Left colon (tissue), 2 donors: ENCODE measurements at regions not wholly inside any gene's neighbourhood (a gene's known extent, or its start where the extent isn't known, plus 50 kb on each side); places are given as distances from the start of the nearest gene placed in this dataset.

Experiments
- ATAC-seq: fragments of 200-7000 bp; cut with Tn5 transposase; one replicate; pipeline ENCODE4 v1.9.1; 2020; ENCODE audit warnings: mild to moderate bottlenecking, moderate library complexity
- DNase-seq, 2 donors: peaks; one replicate each; pipeline ENCODE4 v3.0.0-alpha.2; 2020
- intact Hi-C, 2 donors: fragments of 100-400 bp; cut with DNase I in 1 of 2; cut with micrococcal nuclease in 1 of 2; formaldehyde crosslinking; loops; one replicate each; pipeline versions ENCODE4 v1.11.2 to v1.14.0; 2022; cut with DNase I, micrococcal nuclease
- donor health status: DM: no; HTN: no; CAD: no.
- donor health status: DM: yes; HTN: yes; CAD: no.

DNA sequence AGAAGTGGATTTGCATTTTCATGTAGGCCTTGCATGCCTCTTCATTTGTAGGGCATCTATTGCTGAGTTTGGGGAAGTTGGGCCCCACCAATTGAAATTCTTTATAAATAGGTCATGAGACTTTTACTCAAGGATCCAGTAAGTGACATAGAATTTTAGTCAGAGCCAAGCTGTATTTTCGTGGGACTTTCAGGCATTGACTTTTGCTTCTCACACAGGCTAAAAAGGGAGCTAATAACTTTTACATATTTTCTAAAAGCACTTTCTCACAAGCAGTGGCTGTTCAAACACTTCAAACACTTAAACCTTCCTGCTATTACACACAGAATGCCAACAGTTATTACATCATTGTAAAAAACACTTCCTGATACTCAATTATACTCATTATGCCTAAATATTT lies 260.5 kb downstream of the MSRB3 start:
- no peak for ATAC-seq
- intact Hi-C loops: no loop called here
- DNase-seq: no peak

DNA sequence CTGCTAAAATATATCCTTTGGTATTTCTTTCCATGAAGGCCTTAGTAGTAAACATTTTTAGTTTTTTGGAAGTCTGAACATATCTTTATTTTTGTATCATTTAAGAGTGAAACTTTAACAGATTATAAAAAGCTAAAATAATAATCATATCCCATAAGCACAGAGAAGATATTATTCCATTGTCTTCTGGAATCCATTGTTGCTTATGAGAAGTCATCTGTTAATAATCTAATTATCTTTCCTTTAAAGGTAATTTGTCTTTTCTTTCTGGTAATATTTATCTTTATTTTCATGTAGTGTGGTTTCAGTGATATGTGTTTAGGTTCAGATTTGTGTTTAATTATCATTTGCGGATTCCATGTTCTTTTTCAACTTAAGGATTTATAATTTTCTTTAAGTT lies 261.7 kb downstream of the MSRB3 start:
- intact Hi-C loops: no loop called here
- ATAC-seq (no peak), DNase-seq (no peak)

DNA sequence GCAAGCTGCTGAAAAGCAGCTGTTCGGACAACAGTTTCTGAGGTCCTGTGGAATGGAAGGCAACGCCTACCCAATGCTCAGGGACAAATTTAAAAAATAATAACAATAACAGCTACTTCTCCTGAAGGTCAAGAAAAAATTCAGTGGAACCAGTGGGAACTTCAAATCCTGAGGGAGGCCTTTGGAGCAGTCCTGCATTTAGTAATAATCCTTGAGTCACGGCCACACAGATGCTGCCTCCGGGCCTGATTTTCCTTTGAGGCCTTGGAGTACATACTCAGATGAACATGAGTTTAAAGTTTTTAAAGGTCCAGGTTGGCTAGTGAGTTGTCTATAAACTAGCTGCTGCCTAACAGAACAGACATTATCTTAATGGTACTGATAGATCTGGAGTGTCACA lies 268.0 kb downstream of the MSRB3 start:
- ATAC-seq (no peak), DNase-seq (no peak)
- intact Hi-C loops: no loop called here

DNA sequence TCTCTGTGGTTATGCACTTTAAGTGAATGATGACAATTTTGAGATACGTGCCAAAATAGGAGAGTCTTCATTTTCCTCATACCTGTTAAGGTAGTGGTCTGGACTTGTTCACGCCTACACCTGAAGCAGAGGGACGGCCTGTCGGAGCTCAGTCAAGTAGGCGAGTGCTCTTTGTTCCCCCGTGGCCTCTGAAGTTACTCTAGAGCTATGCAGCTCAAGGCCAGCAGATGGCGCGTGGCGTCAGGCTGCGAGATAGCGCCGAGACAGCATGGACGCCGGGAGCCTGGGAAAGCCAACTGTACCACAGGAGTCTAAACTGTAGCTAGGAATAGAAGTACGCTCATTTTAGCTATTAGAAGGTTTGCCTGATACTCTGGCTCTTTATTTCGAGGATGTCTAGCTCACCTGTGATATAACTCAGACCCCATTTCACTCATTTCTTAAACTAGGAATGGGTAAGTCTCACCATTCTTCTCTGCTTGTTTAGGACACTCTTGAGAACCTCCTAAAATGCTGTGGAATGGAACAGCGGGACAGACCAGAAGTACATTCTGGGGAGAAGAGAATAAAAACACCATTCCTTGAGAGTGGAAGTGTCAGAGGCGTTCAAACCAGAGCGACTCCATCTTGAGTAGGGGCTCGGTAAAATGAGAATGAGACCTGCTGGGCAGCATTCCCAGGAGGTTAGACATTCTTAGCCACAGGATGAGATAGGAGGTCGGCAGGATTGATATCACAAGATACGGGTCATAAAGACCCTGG lies 267.4 kb upstream of the HMGA2 start:
- intact Hi-C loops: loop anchor here in 1 of 2 donors (5.0 kb wide), 1 partner anchor 530 kb away; no protein-coding TSS in a partner anchor
- peak; percentile 100 for ATAC-seq

DNA sequence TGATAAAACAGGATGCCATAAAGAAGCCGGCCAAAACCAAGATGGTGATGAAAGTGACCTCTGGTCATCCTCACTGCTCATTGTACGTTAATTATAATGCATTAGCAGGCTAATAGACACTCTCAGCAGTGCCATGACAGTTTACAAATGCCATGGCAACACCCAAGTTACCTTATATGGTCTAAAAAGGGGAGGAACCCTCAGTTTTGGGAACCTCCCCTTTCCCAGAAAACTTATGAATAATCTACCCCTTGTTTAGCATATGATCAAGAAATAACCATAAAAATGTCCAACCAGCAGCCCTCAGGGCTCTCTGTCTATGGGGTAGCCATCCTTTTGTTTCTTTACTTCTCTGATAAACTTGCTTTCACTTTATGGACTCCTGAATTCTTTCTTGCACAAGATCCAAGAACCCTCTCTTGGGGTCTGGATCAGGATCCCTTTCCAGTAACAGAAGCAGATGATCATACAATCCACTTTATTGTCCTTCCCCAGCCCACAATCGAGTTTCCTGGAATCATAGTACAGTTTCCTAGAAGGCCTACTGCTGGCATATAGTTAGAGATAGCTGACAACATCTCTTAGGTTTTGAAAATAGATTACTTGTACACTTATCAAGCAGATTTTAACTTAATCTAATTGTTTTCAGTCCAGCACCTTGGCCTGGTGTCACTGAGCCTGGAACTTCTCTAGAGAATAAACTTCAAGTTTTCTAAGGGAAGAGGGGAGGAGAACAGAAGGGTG lies 266.7 kb upstream of the HMGA2 start:
- intact Hi-C loops: loop anchor here in 1 of 2 donors (5.0 kb wide), 1 partner anchor 530 kb away; no protein-coding TSS in a partner anchor
- no peak for DNase-seq
- no peak for ATAC-seq

More for the DNA sequence above, 267.4 kb upstream of the HMGA2 start:
- peak; percentile 59 to 85 for DNase-seq

DNA sequence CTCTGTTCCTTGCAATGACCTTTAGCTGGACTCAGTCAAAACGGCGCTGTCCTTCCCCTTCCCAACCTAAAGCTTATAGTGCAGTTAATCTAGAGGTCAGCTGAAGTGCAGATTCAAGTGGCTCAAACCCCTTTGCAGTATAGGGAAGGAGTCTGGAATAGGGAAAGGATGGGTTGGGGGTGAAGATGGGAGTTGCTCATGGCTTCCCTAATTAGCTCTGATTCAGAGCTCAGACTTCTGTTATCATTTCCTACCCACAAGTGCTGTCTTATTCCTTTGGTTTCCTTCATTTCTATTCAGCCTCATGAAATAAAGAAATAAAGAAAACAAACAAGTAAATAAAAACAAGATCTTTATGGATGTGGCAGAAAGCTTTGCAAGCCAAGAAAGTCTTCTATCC lies 264.0 kb upstream of the HMGA2 start:
- DNase-seq (no peak), ATAC-seq (no peak)
- intact Hi-C loops: no loop called here

DNA sequence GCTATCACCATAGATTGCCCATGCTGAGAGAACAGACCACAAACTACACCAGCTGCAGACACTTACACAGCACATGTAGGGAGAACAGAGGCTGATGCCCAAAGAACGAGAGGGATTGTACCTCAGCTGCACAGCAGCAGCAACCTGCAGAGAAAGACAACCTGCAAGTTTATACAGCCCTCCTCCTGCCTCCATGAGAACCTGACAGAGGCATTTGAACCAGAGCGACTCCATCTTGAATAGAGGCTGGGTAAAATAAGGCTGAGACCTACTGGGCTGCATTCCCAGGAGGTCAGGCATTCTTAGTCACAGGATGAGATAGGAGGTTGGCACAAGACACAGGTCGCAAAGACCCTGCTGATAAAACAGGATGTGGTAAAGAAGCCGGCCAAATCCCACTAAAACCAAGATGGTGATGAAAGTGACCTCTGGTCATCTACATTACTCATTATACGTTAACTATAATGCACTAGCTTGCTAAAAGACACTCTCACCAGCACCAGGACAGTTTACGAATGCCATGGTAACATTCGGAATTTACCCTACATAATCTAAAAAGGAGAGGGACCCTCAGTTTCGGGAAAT lies 262.4 kb upstream of the HMGA2 start:
- ATAC-seq: no peak
- intact Hi-C loops: no loop called here
- no peak for DNase-seq

DNA sequence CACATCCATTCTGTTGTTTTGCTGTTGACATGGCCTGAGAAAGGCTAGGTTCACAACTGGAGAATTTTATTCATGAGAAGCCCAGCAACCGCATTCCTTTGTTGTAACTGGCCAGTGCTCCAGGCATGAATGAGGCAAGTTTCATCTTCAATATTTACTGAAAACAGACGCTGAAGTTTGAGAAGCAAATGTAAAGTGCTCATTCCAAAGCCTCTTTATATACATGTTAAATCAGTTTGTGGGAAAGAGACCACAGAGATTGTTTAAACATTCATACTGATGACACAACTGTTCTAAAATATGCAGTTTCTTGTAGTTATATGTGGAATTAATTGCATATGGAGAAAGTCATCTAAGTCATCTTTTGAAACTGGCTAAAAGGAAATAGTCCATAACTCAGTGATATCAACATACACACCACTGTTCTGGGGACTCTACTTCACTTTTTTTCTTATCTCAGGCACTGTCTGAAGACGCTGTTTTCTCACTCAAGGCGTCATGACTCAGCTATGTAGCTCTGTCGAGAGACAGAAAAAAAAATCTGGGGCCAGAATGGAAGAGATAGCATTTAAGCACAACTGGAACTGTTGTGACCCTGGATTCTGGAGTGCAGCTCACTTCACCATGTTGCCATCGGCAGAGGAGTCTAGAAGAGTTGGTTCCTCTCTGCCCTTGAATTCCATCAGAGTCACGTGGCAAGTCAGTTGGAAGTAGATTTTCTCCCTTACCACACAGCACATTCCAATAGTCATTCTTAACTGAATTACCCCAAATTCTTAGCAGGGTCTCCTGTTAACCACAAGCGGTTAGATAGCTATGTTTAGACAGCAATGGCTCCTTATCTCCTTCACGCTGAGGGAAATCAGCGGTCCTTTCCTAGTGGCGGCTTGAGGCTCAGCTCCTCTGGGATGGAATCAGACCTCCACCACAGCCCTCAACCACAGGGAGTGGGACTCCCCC lies 258.4 kb upstream of the HMGA2 start:
- intact Hi-C loops: no loop called here
- ATAC-seq (no peak), DNase-seq (no peak)

DNA sequence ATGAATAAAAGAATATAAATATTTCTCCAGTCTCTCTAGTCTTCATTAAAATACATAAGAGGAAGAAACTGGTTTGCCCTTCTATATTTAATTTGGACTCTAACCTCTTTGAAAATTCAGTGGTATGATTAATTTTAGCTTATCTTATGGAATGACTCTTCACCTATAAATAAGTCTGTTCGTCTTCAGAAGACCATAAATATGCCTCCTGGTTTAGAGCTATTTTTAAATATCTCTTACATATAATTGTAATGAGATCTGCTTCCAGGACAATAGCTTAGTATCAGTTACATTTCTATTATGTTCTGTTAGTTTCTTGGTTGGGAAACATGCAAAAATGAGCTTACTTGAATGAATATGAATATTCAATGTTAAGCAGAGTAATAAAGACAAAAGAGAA lies 257.5 kb upstream of the HMGA2 start:
- DNase-seq: no peak
- intact Hi-C loops: no loop called here
- ATAC-seq: no peak

DNA sequence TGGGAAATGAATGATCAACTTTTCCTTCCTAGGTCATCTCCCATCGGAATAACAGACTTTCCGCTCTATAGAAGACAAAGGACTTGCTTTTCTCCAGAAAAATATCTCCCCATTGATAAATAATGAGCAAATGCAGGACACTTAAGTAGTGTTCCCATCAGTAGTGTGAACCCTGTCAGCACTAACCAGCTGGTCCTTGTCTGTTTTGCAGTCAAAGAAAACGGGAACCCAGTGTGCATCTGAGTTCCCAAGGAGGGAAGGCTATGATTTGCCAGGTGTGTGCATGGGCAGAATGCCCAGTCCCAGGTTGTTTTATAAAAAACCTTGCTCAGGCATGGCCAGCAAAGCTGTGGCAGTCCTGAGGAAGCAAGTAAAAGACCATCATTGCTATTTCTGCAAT lies 256.5 kb upstream of the HMGA2 start:
- no peak for ATAC-seq
- intact Hi-C loops: no loop called here
- no peak for DNase-seq

DNA sequence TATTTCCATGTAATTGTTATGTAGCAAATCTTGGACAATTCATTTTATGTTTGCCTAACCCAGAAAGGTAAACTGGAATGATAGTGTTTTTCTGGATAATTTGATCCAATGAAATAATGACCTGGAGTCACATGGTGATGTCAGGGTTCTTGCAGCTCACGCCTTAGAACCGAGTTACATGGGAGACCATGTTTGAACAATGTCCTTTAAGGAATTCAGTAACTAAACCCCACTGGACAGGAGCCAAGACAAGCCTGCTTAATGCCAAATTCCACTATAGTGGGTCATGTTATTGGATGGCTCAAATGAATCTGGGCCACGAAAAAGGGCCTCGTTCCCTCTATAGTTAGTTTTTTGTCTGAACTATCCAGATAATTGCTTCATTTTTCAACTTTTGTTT lies 255.8 kb upstream of the HMGA2 start:
- DNase-seq: no peak
- intact Hi-C loops: no loop called here
- no peak for ATAC-seq

DNA sequence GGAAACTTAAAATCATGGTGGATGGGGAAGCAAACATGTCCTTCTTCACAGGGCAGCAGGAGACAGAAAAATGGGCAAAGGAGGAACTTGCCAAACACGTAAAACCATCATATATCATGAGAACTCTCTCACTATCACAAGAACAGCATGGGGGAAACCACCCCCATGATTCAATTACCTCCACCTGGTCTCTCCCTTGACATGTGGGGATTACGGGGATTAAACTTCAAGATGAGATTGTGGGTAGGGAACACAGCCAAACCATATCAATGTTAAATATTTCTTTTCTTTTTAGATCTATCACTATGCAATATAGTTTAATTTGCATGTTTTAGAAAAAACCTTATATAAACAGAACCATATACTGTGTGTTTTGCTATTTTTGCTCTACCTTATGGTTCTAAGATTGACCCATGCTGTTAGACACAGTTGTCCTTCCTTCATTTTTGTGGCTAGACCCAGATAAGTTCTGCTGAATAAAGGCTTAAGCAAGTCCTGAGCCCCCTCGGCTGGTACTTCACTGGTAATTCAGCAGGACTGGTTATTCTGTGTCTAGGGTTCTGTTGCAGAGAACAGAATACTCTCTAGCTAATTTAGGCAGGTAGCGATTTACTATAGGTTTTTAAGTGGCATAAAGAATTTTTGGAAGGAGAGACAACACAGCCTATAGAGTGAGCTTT lies 253.7 kb upstream of the HMGA2 start:
- intact Hi-C loops: no loop called here
- ATAC-seq (no peak), DNase-seq (no peak)

DNA sequence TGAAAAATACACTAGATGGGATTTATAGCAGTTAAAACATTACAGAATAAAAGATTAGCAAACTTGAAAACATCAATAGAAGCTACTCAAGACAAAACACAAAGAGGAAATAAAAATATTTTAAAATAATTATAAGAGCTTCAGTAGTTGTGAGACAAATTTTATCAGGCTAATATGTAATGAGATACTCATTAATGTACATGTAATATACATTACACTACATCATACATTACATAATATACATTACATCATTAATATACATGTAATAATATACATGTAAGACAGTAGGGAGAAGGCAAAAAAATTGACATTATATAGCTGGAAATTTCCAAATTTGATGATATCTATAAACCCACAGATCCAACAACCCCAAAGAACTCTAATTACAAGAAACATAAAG lies 249.4 kb upstream of the HMGA2 start:
- ATAC-seq (no peak), DNase-seq (no peak)
- intact Hi-C loops: no loop called here

DNA sequence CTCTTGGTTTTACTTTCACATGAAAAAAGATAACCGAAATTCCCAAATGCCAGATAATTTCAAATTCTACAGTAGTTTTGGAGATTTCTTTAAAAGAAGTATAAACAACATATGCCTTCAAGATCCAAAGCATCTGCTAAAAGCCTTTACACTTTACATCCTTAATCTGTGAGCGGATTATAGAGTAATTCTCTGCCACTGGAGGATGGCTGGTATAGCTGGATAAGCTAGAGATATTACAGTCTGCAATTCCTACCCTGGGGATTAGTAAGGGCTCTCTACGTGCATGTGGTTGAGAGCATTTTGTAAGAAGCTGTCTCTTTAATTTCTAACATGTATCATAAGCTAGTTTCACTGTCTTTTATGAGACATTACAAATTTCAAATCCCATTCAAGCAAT lies 240.3 kb upstream of the HMGA2 start:
- intact Hi-C loops: no loop called here
- ATAC-seq: no peak
- DNase-seq: no peak

DNA sequence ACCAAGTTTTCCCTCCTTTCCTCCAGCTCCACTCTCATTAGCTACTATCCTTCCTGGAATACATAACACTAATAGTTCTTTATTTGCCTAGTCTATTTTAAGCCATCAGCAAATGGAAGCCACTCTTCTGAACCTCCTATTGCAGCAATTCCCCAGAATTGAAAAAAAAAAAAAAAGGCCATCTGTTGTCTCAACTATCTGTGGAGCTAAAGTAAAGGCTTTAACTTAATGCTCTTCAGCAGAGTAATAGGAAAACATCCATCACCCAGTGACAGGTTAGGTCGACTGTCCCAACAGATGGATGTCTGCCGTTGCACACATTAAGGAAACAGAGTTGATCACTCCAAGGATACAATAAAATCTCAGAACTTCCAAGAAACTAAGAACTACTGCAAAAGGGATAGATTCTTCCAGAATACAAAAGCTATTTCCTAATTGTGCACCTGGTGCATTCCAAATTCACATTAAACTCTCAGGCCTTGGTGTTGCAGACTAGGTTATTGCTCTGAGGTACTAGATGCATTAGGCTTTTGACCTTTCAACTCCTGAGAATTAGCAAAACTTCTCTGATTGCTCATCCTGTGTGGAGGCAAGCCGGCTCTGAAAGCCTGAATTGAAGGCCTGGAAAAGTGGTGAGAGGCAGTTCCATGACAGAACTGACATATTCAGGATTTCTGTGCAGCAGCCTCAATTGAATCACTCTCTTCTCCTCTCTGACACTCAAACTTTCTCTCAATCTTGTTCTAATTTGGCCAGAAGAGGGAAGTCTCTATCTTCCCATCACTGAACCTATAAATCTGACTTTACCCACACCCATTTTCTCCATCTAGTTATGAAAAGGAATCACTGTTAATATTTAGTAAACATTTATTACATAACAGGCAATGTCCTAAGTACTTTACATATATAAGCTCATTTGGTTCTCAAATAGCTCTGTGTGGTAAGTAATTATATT lies 238.4 kb upstream of the HMGA2 start:
- no peak for ATAC-seq
- no peak for DNase-seq
- intact Hi-C loops: no loop called here

DNA sequence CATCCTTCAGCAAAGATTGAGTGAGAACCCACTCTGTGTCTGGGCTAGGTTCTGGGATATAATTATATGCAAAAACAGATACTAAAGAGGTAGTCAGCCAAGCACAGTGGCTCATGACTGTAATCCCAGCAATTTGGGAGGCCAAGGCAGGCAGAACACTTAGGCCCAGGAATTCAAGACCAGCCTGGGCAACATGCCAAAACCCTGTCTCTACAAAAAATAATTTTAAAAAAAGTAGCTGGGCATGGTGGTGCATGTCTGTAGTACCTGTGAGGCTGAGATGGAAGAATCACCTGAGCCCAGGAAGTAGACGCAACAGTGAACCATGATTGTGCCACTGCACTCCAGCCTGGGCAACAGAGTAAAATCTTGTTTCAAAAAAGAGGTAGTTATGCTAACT lies 237.5 kb upstream of the HMGA2 start:
- ATAC-seq (no peak), DNase-seq (no peak)
- intact Hi-C loops: no loop called here

DNA sequence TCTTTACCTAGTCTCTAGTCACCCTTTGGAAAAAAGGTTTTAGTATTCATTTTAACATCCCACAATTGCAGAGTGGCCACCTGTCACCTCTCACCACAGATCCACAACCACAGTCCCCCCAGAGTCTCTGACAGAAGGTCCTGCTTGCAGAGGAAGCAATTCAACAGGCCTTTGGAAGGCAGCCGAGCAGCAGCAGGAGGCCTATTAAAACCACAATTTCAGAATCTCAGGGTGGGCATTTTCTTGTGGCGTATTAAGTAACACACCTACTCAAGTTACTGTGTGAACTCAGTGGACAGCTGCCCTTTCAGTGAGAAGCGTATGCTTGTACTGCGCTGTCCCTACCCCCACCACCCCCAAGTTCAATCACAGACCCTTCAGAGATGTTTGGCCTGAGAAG lies 234.0 kb upstream of the HMGA2 start:
- no peak for DNase-seq

DNA sequence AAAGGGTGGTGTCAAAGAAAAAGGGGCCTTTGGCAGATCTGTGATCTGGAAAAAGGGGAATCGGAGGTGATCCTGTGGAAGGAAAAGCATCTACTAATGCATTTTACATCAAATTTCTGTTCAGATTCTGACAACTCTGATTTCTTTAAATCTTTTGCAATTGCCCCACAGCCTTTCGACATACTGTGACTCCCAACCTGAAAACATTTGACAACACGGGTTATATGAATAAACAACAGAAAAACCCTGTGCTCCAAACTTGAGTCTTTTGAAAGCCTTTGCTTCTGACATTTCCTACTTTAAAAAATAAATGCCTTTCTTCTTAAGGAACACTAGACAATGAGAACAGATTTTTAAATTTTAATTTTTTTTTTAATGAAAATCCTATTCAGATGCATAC lies 231.9 kb upstream of the HMGA2 start:
- intact Hi-C loops: no loop called here
- no peak for DNase-seq
- no peak for ATAC-seq

More for the DNA sequence above, 234.0 kb upstream of the HMGA2 start:
- ATAC-seq: no peak
- intact Hi-C loops: no loop called here
